K562 (cell line): ENCODE measurements at regions not wholly inside any gene's neighbourhood (a gene's known extent, or its start where the extent isn't known, plus 50 kb on each side); places are given as distances from the start of the nearest gene placed in this dataset.

Source experiments
- ATAC-seq: fragments of 200-7000 bp; cut with Tn5 transposase; 3 replicates; pipeline ENCODE4 v1.9.1; 2020; ENCODE audit warnings: moderate library complexity
- BruUV-seq: library from RNA; stranded (reverse); fragments of 400-500 nt; replicated peaks from 2 replicates; lab custom pipeline; 2021; lab: Mats Ljungman, UMichigan
- CTCF ChIA-PET: fragments of 300-600 bp; formaldehyde crosslinking; extraction: SDS; loops from one replicate; lab custom pipeline; 2021; ENCODE audit warnings: low intra/inter-chr PET ratio; lab: Yijun Ruan, JAX
- POLR2A ChIA-PET: fragments of 300-600, 350-650 bp; sonication (Branson Sonifier 250); formaldehyde crosslinking; extraction: SDS; loops from one replicate; lab custom pipeline; 2021; ENCODE audit warnings: antibody characterized with exemption, inconsistent platforms; lab: Yijun Ruan, JAX
- DNase-seq, 4 experiments: peaks; one replicate each; pipeline versions ENCODE4 v3.0.0 to v3.0.0-alpha.2; 2011 to 2018; ENCODE audit warnings: low spot score in 3 of 4, mixed read lengths in 3 of 4; ENCODE audit errors: extremely low read depth in 1 of 4
- FAIRE-seq: peaks from 2 replicates; lab custom pipeline; 2011; peaks lifted over from hg19 to GRCh38; lab: Jason Lieb, UNC
- H2AFZ ChIP-seq: 2 replicates; pipeline ENCODE4 v1.6.0; 2011; ENCODE audit warnings: low read depth, low read length, control low read depth, inconsistent platforms
- H3K27ac ChIP-seq: fragments of 200-600 bp; 3 replicates; pipeline ENCODE4 v1.8.0; 2011; ENCODE audit warnings: low read depth, mild to moderate bottlenecking, control low read depth, inconsistent platforms, low read length, moderate library complexity, mixed read lengths; ENCODE audit errors: extremely low read depth
- H3K27me3 ChIP-seq, 2 experiments: fragments of 300-600 bp in 1 of 2; 2 replicates in 1 of 2; 3 replicates in 1 of 2; pipeline versions ENCODE4 v1.6.0 to v1.8.0; 2011; ENCODE audit warnings: inconsistent platforms in 2 of 2, low read length in 2 of 2, mild to moderate bottlenecking in 1 of 2, mixed read lengths in 1 of 2, moderate library complexity in 1 of 2; ENCODE audit not compliant: control insufficient read depth in 2 of 2, insufficient read depth in 2 of 2
- H3K36me3 ChIP-seq: fragments of 300-600 bp; 3 replicates; pipeline ENCODE4 v1.8.0; 2011; ENCODE audit warnings: mild to moderate bottlenecking, low read length, inconsistent platforms; ENCODE audit not compliant: control insufficient read depth, insufficient read depth
- H3K4me1 ChIP-seq, 2 experiments: fragments of 200-600 bp in 1 of 2; replicated peaks in 1 of 2; 2 replicates in 1 of 2; 3 replicates in 1 of 2; pipeline versions ENCODE4 v1.5.1 to v1.8.0; 2011; ENCODE audit warnings: inconsistent platforms in 2 of 2, low read length in 2 of 2, mild to moderate bottlenecking in 1 of 2, mixed read lengths in 1 of 2, moderate library complexity in 1 of 2; ENCODE audit not compliant: control insufficient read depth in 2 of 2, insufficient read depth in 2 of 2
- H3K4me2 ChIP-seq: 2 replicates; pipeline ENCODE4 v1.6.1; 2011; ENCODE audit warnings: low read length, control low read depth, inconsistent platforms, mixed read lengths; ENCODE audit not compliant: insufficient read depth
- H3K4me3 ChIP-seq: fragments of 200-600 bp; sonication (generic), shearing (Covaris generic); 2 replicates; pipeline ENCODE4 v1.5.1; 2016; ENCODE audit warnings: control low read depth, inconsistent platforms
- H3K79me2 ChIP-seq: fragments of 200-600 bp; 3 replicates; pipeline ENCODE4 v1.8.0; 2011; ENCODE audit warnings: low read length, inconsistent platforms; ENCODE audit not compliant: control insufficient read depth, insufficient read depth
- H3K9ac ChIP-seq, 2 experiments: 2 replicates each; pipeline versions ENCODE4 v1.6.0 to v1.6.1; 2011; ENCODE audit warnings: low read depth in 2 of 2, low read length in 2 of 2, control low read depth in 1 of 2, inconsistent platforms in 1 of 2, mild to moderate bottlenecking in 1 of 2, mixed read lengths in 1 of 2; ENCODE audit not compliant: insufficient read depth in 1 of 2
- H3K9me1 ChIP-seq: one replicate; pipeline ENCODE4 v1.6.0; 2011; ENCODE audit warnings: inconsistent platforms, mild to moderate bottlenecking, low read length, moderate library complexity; ENCODE audit not compliant: control insufficient read depth, insufficient read depth
- H3K9me3 ChIP-seq: replicated peaks from 2 replicates; pipeline ENCODE4 v1.5.1; 2011; ENCODE audit warnings: low read depth, low read length, inconsistent platforms; ENCODE audit not compliant: control insufficient read depth, insufficient read depth
- H4K20me1 ChIP-seq: replicated peaks from 2 replicates; pipeline ENCODE4 v1.6.1; 2011; ENCODE audit warnings: low read length, inconsistent platforms, mixed read lengths; ENCODE audit not compliant: control insufficient read depth, insufficient read depth
- ARNT ChIP-seq, 2 experiments: fragments of 450-650 bp; IDR thresholded peaks; 2 replicates each; pipeline ENCODE4 v1.6.1; 2016; ENCODE audit warnings: mild to moderate bottlenecking in 1 of 2
- ATF1 ChIP-seq, 2 experiments: fragments of 450-650 bp in 1 of 2; IDR thresholded peaks; 2 replicates each; pipeline ENCODE4 v1.6.1; 2016; ENCODE audit warnings: missing compliant biosample characterization in 1 of 2, missing genetic modification characterization in 1 of 2
- BCL6 ChIP-seq: fragments of 250-450 bp; sonication (Bioruptor Pico); IDR thresholded peaks from 2 replicates; pipeline ENCODE4 v1.4.0; 2020
- KDM4B ChIP-seq, 2 experiments: fragments of 450-650 bp in 1 of 2; sonication (generic) in 1 of 2; IDR thresholded peaks; 2 replicates each; pipeline ENCODE4 v1.6.1; 2016 to 2017; ENCODE audit warnings: borderline replicate concordance in 2 of 2, antibody characterized with exemption in 1 of 2, low read depth in 1 of 2, mild to moderate bottlenecking in 1 of 2
- NFE2 ChIP-seq: IDR thresholded peaks from 2 replicates; pipeline ENCODE4 v1.6.1; 2014; ENCODE audit warnings: antibody characterized with exemption, low read depth
- RBM25 ChIP-seq: fragments of 200-400 bp; formaldehyde crosslinking; IDR thresholded peaks from 2 replicates; pipeline ENCODE4 v1.6.1; 2018; ENCODE audit warnings: low read length, low read depth, moderate library complexity; ENCODE audit not compliant: severe bottlenecking
- ZNF384 ChIP-seq: IDR thresholded peaks from 2 replicates; pipeline ENCODE4 v1.6.1; 2012; ENCODE audit warnings: low read depth, low read length, improper control_type of control experiment
- ZNF511 ChIP-seq: sonication (generic); formaldehyde crosslinking; IDR thresholded peaks from 2 replicates; pipeline ENCODE4 v1.8.0; 2022; ENCODE audit warnings: mild to moderate bottlenecking, missing genetic modification reagents
- WGBS: fragments of 100-300 bp; shearing (Covaris generic); methylation state at CpG from one replicate; pipeline ENCODE4 v1.1.6; 2016; ENCODE audit warnings: low coverage, mixed read lengths; ENCODE audit not compliant: insufficient coverage; ENCODE audit errors: missing lambda C conversion rate; 5-methylcytosine and 5-hydroxymethylcytosine counted together
- in situ Hi-C: fragments of 300-500 bp; cut with MboI; formaldehyde crosslinking; loops from 4 replicates; pipeline ENCODE4 v1.15.0; 2018; ENCODE audit warnings: inconsistent platforms, mixed read lengths
- intact Hi-C: fragments of 100-400 bp; cut with micrococcal nuclease; formaldehyde crosslinking; loops from 2 replicates; pipeline ENCODE4 v1.14.2; 2022
- TF ChIP-seq, protein P1 (sequence below): fragments of 450-650 bp; IDR thresholded peaks from 2 replicates; pipeline ENCODE4 v1.6.1; 2014; ENCODE audit warnings: low read depth, mild to moderate bottlenecking, moderate library complexity, borderline replicate concordance
- TF ChIP-seq, protein P2 (sequence below): sonication (generic); formaldehyde crosslinking; IDR thresholded peaks from 2 replicates; pipeline ENCODE4 v1.8.0; 2023; ENCODE audit warnings: mild to moderate bottlenecking, missing genetic modification reagents

GRCh38 chr5:42321785-42322184 lies 101.5 kb upstream of the GHR start (continued):
- TF ChIP-seq, protein P1, sequence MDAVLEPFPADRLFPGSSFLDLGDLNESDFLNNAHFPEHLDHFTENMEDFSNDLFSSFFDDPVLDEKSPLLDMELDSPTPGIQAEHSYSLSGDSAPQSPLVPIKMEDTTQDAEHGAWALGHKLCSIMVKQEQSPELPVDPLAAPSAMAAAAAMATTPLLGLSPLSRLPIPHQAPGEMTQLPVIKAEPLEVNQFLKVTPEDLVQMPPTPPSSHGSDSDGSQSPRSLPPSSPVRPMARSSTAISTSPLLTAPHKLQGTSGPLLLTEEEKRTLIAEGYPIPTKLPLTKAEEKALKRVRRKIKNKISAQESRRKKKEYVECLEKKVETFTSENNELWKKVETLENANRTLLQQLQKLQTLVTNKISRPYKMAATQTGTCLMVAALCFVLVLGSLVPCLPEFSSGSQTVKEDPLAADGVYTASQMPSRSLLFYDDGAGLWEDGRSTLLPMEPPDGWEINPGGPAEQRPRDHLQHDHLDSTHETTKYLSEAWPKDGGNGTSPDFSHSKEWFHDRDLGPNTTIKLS = no peak
- no peak for TF ChIP-seq KDM4B (IDR thresholded peaks at IDR 0.05; ENCODE audit: borderline replicate concordance in 2 of 2, low read depth in 1 of 2)
- no peak for TF ChIP-seq ARNT (IDR thresholded peaks at IDR 0.05)

GRCh38 chr5:42337143-42337542 lies 86.1 kb upstream of the GHR start:
- POLR2A ChIA-PET = no interaction called here
- CTCF ChIA-PET = no interaction called here
- no peaks in the 10 kb centered on the region for H3K4me1 ChIP-seq
- intact Hi-C loops = no loop called here
- no peak overlapping the region for H2AFZ ChIP-seq
- H3K79me2 ChIP-seq = no peaks in the 10 kb centered on the region
- H4K20me1 ChIP-seq = no peaks in the 10 kb centered on the region
- TF ChIP-seq, protein P2, sequence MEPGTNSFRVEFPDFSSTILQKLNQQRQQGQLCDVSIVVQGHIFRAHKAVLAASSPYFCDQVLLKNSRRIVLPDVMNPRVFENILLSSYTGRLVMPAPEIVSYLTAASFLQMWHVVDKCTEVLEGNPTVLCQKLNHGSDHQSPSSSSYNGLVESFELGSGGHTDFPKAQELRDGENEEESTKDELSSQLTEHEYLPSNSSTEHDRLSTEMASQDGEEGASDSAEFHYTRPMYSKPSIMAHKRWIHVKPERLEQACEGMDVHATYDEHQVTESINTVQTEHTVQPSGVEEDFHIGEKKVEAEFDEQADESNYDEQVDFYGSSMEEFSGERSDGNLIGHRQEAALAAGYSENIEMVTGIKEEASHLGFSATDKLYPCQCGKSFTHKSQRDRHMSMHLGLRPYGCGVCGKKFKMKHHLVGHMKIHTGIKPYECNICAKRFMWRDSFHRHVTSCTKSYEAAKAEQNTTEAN = no peak
- TF ChIP-seq ZNF511 (no peak), NFE2 (no peak), RBM25 (no peak), ZNF384 (no peak), BCL6 (no peak), ATF1 (CRISPR knock-in tag; IDR thresholded peaks at IDR 0.05) (no peak), ATF1 (tag; IDR thresholded peaks at IDR 0.05) (no peak)
- TF ChIP-seq, all 486 proteins: peak for 0
- FAIRE-seq (no peak), DNase-seq (no peak), ATAC-seq (no peak)
- peaks cover 2% of the 10 kb centered on the region; the same call in 1 of the 2 replicates for H3K9me3 ChIP-seq
- H3K9ac ChIP-seq = no peak overlapping the region
- no peak overlapping the region for H3K4me3 ChIP-seq
- H3K9me1 ChIP-seq = no peaks in the 10 kb centered on the region
- BruUV-seq = no TSS peak
- 0% methylated on average over 3 of the region's 3 CpGs for WGBS
- H3K36me3 ChIP-seq = no peaks in the 10 kb centered on the region
- no peaks in the 10 kb centered on the region for H3K27me3 ChIP-seq
- H3K4me2 ChIP-seq = no peak overlapping the region
- H3K27ac ChIP-seq = no peak overlapping the region
- in situ Hi-C loops = no loop called here
